Urinary bladder (tissue), 3 donors: ENCODE measurements at regions not wholly inside any gene's neighbourhood (a gene's known extent, or its start where the extent isn't known, plus 50 kb on each side); places are given as distances from the start of the nearest gene placed in this dataset.
"Not testable (repeated sequence)": the region's sequence is repeated elsewhere in the genome, so short reads cannot be mapped to it uniquely, and the experiment has no call there.

ENCODE experiments used
- DNase-seq: peaks from one replicate; pipeline ENCODE4 v3.0.0-alpha.2; 2015; ENCODE audit errors: extremely low spot score
- H3K27ac ChIP-seq: one replicate; pipeline ENCODE4 v1.5.1; 2013; ENCODE audit warnings: low read depth, mild to moderate bottlenecking, moderate library complexity
- H3K36me3 ChIP-seq: one replicate; pipeline ENCODE4 v1.6.1; 2013; ENCODE audit warnings: mild to moderate bottlenecking, moderate library complexity; ENCODE audit not compliant: insufficient read depth
- H3K4me1 ChIP-seq: one replicate; pipeline ENCODE4 v1.6.1; 2013; ENCODE audit warnings: mild to moderate bottlenecking, moderate library complexity; ENCODE audit not compliant: insufficient read depth
- H3K4me3 ChIP-seq: one replicate; pipeline ENCODE4 v1.5.1; 2013; ENCODE audit warnings: low read depth, low read length
- WGBS: extraction: QIAGEN DNeasy Blood & Tissue Kit; methylation state at CpG from one replicate; pipeline ENCODE4 v1.1.7; 2013; 5-methylcytosine and 5-hydroxymethylcytosine counted together
- donor health status: healthy with polysubstance abuse.
- donor health status: healthy.

DNA sequence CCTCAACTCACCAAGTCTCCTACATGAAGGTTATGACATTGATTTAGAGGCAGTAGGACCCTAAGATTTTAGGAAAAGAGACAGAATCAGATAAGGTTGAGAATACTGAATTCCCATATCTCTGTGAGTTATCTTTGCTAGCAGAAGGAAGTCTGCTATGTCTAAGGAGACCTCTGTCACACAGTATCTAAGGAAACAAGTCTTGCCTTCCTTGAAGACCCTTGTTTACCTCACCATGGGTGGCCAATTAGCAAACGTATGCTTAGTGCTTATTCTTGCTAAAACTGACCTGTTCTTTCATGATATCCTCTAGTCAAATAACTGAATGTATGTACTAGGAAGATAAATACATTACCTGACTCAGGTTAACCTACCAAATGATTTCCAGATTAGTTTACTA, 855.4 kb upstream of the SLITRK1 start:
- 22% methylated on average over 1 of the region's 1 CpG for WGBS
- H3K27ac ChIP-seq = no peak overlapping the region

DNA sequence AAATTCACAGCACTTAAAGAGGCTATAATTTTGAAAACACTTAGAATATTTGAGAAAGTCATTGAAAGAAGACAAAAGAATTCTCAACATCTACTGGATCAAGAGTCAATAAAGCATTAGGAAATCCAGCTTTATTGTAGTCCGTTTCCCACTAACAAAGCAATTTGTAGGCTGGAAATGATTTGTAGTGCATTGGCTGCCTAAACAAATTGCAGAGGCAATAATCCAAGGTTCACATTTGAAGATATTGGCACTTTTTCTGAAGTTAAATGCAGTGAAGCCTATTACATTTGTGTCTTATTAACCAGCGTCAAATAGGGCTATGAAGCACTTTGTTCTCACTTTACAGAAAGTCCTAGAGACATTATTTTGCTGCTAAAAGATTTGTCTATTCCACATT, 848.1 kb upstream of the SLITRK1 start:
- H3K27ac ChIP-seq = no peak overlapping the region
- WGBS = 61% methylated on average over 2 of the region's 2 CpGs
- no peaks in the 10 kb centered on the region for H3K4me1 ChIP-seq
- no peak overlapping the region for H3K4me3 ChIP-seq
- no peaks in the 10 kb centered on the region for H3K36me3 ChIP-seq
- no peak for DNase-seq

More for the DNA sequence above, 855.4 kb upstream of the SLITRK1 start:
- Histone ChIP-seq H3K36me3 (no peaks in the 10 kb centered on the region), H3K4me3 (no peak overlapping the region), H3K4me1 (no peaks in the 10 kb centered on the region)
- no peak for DNase-seq

DNA sequence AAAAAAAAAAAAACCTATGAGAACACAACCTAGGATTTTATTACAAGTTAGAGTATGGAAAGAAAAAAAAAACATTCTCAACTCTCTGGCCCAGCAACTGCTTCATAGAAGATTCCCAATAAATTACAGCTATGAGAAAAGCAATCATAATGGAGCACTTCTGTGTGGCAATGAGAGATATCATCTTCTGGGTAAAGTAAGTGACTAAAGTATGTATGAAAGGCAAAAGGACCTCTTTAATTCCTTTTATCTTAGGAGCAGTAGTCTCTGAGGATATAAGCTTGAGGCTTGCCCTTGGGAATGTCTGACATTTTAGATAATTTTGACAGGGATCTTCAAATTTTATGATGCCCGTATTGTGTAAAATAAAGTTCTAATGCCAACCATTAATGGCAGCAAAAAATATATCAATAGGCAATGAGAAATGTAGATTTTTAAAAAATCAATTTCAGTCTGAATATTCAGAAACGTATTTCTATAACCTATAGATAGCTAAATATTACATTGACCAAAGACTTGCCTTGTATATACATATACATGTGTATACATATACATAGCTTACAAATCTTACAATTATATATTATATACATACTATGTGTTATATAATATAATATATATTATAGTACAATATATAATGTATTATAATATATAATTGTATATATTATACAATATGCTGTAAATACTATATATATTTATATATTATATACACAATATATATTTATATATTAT, 823.9 kb upstream of the SLITRK1 start:
- no peak overlapping the region for H3K4me3 ChIP-seq
- no peak for DNase-seq
- no peaks in the 10 kb centered on the region for H3K36me3 ChIP-seq
- no peak overlapping the region for H3K27ac ChIP-seq
- H3K4me1 ChIP-seq = no peaks in the 10 kb centered on the region
- 88% methylated on average over 2 of the region's 2 CpGs for WGBS

DNA sequence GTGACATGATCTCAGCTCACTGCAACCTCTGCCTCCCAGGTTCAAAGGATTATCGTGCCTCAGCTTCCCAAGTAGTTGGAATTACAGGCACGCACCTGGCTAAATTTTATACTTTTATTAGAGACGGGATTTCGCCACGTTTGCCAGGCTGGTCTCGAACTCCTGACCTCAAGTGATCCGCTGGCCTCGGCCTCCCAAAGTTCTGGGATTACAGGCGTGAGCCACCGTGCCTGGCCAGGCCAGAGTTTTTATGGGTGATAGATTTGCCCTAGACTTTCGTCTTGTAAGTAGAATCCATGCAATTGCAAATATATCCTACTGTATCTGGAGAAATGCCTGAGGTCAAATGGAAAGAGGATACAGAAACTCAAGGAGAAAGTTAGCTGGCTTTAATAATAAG, 819.9 kb upstream of the SLITRK1 start:
- no peaks in the 10 kb centered on the region for H3K4me1 ChIP-seq
- no peaks in the 10 kb centered on the region for H3K36me3 ChIP-seq
- no peak overlapping the region for H3K4me3 ChIP-seq
- 91% methylated on average over 11 of the region's 11 CpGs for WGBS
- no peak for DNase-seq
- H3K27ac ChIP-seq = no peak overlapping the region

DNA sequence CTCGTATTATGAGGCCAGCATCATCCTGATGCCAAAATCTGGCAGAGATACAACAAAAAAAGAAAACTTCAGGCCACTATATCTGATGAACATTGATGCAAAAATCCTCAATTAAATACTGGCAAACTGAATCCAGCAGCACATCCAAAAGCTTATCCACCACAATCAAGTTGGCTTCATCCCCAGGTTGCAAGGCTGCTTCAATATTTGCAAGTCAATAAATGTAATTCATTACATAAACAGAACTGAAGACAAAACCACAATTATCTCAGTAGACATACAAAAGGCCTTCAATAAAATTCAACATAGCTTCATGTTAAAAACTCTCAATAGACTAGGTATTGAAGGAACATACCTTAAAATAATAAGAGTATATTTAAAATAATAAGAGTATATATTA, 815.3 kb upstream of the SLITRK1 start:
- not testable (repeated sequence) for H3K4me1 ChIP-seq, DNase-seq, H3K27ac ChIP-seq, H3K36me3 ChIP-seq, H3K4me3 ChIP-seq
- WGBS = 26% methylated on average over 1 of the region's 1 CpG

DNA sequence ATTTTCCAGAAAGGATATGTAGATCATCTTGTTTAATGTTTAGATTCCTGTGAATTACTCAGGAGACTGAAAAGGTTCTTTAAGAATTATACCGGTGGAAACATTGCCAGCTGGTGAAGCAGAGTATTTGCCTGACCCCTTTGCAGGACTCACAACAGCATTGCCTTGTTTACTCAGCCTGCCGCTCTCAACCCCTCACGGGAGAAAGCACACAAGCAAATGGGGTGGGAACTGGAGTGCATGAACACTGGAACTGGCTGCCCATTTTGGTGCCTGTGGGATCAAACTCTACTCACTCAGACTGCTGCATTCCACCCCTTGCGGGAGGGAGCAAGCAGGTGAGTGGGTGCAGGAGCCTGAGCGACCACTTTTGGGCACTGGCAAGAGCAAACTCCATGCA, 804.7 kb upstream of the SLITRK1 start:
- DNase-seq = no peak
- Histone ChIP-seq H3K4me3 (no peak overlapping the region), H3K27ac (no peak overlapping the region), H3K36me3 (no peaks in the 10 kb centered on the region), H3K4me1 (no peaks in the 10 kb centered on the region)
- 92% methylated on average over 5 of the region's 5 CpGs for WGBS

DNA sequence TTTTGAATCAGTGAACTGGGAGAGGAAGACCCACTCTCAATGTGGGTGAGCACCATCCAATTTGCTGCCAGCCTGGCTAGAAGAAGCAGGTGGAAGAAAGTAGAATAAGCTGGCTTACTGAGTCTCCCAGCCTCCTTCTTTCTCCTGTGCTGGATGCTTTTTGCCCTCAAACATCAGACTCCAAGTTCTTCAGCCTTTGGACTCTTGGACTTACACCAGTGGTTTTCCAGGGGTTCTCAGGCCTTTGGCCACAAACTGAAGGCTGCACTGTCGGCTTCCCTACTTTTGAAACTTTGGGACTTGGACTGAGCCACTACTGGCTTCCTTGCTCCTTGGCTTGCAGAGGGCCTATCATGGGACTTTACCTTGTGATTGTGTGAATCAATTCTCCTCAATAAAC, 804.2 kb upstream of the SLITRK1 start:
- Histone ChIP-seq H3K36me3 (no peaks in the 10 kb centered on the region), H3K4me1 (no peaks in the 10 kb centered on the region), H3K27ac (no peak overlapping the region), H3K4me3 (no peak overlapping the region)
- no peak for DNase-seq
- 75% methylated on average over 1 of the region's 1 CpG for WGBS

DNA sequence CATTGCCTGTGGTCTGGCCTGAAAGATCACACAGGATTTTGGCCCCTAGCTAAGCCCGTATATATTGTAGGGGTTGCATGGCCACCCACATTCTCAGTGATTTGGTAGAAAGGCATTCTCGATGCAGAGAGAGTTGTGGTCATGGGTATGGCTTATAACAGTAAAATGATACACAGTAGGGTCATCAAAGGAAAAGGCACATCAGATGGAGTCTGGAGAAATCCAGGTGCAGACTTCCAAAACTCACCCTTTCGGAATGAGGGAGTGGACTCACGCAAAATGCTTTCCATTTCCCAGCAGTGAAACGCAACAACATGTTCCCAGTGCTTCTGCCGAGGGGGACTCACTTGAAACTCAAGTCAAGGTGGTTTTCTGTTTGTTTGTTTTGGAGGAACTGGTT, 802.5 kb upstream of the SLITRK1 start:
- WGBS = 86% methylated on average over 6 of the region's 6 CpGs
- no peak overlapping the region for H3K4me3 ChIP-seq
- no peaks in the 10 kb centered on the region for H3K4me1 ChIP-seq
- no peak for DNase-seq
- H3K27ac ChIP-seq = no peak overlapping the region
- no peaks in the 10 kb centered on the region for H3K36me3 ChIP-seq

DNA sequence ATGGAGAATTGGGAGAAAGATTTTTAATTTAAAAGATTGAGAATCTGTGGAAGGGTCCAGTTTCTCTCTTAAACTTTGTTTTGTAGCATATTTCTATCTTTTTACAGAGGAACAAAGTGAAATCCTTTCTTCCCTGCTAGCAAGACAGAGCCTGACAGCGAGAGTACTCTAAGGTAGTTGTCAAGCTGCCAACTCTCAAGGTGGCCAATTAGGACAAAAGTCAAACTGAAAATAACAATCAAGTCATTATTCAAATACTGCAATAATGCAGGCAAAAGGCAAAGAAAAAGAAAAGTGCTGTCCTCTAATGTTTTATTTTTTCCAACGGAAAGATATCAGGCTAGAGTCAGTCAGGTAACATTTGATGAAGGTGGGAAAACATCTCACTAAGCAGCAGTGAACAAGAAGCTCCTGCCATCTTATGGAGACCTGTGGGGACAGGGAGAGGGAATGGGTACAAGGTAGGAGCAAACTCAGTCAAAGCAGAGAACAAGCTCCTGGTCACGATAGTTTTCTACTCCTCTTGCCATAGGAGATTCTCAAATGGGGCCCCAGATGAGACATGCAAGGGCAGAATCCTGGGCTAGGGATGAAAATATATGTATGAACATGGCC, 801.9 kb upstream of the SLITRK1 start:
- DNase-seq = no peak
- no peak overlapping the region for H3K27ac ChIP-seq
- no peaks in the 10 kb centered on the region for H3K36me3 ChIP-seq
- no peak overlapping the region for H3K4me3 ChIP-seq
- no peaks in the 10 kb centered on the region for H3K4me1 ChIP-seq
- WGBS = 80% methylated on average over 3 of the region's 3 CpGs

DNA sequence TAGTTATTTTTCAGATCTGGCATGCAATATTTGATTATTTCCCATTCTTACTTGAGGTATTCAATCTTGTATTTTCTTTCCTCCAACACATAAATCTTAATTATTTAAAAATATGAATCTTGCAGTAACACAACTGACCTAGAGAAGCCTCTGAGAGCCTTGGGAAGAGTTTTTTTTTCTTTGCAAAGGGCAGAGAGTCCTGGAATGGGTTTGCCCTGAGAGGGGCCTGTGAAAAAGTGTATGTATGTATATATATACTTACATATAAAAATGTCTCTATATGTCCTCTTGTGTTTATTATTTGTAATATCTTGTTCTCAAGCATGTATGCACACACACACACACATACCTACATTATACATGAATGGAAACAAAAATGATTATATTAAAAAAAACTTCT, 801.2 kb upstream of the SLITRK1 start:
- Histone ChIP-seq H3K4me1 (no peaks in the 10 kb centered on the region), H3K4me3 (no peak overlapping the region)

DNA sequence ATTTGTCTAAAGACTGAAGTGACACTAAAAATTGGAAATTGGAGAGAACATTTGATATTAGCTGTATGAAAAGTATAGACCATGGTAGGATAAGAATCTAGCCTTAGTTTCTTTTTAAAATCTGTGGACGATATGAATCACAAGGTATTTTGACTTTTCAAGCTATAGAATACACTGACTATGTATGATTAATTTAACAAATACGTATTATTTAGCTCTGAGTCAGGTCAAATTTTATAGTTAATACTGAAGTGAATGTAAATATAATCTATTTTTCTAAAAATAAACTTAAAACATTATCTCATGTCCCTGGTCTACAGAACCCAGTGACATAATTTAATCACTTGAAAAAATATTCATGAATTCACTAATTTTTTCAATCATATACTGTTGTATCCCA, 795.6 kb upstream of the SLITRK1 start:
- Histone ChIP-seq H3K4me1 (no peaks in the 10 kb centered on the region), H3K4me3 (no peak overlapping the region), H3K27ac (no peak overlapping the region), H3K36me3 (no peaks in the 10 kb centered on the region)
- WGBS = 81% methylated on average over 2 of the region's 2 CpGs
- DNase-seq = no peak

More for the DNA sequence above, 801.2 kb upstream of the SLITRK1 start:
- DNase-seq = no peak
- no peak overlapping the region for H3K27ac ChIP-seq
- H3K36me3 ChIP-seq = no peaks in the 10 kb centered on the region

DNA sequence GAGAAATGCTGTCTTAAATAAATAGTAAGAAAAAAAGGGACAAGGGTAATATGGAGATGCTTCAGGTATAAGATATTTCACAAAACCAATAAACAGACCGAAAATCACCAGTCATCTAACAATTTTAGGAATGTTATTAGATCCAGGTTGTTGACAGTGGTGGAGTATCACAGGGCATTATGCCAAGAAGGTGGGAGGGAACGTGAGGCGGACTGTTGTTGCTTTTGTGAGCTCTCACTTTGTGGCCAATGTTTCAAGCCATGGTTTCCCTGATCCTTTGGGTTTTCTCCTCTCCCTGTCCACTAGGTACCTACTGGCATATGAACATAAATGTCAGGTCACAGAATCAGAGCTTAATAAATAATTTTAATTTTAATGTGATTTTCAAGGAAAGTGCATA, 790.3 kb upstream of the SLITRK1 start:
- Histone ChIP-seq H3K27ac (no peak overlapping the region), H3K4me1 (no peaks in the 10 kb centered on the region), H3K4me3 (no peak overlapping the region), H3K36me3 (no peaks in the 10 kb centered on the region)
- DNase-seq = no peak
- WGBS = 48% methylated on average over 3 of the region's 3 CpGs

DNA sequence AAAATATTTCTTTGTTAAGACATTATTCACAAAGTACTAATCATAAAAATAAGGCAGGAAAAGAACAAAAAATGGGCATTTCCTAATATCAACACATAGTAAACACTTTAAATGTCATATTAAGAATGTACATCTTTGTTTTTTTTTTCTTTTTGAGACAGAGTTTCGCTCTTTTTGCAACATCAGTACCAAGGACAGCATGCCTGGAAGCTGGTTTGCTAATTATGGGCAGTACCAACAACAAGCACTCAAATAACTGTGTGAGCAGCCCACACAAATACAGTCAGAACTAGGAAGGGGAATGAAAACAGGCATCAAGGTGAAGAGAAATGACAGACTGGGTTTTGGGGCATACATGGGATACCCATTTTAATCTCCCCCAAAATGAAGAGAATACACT, 788.0 kb upstream of the SLITRK1 start:
- H3K4me1 ChIP-seq = no peaks in the 10 kb centered on the region
- no peak for DNase-seq
- H3K36me3 ChIP-seq = no peaks in the 10 kb centered on the region
- no peak overlapping the region for H3K4me3 ChIP-seq
- no peak overlapping the region for H3K27ac ChIP-seq
- WGBS = 58% methylated on average over 1 of the region's 1 CpG

DNA sequence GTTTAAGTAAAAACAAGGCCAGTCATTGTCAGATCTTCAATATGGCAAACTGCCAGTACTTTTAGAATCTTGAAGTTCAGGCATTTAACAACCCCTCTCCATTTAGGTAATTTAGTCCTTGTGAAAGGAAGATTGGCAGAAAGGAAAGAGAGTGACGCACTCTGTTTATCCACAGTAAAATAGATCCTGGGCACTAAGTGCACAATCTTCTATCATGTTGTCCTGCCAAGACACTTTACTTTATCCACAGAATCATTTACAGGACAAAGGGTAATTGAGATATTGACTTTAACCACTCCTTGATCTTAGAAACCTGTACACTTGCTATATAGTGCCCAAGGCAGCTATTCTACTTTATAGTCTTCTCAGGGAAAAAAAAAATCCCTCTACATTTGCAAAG, 786.4 kb upstream of the SLITRK1 start:
- WGBS = 66% methylated on average over 1 of the region's 1 CpG
- Histone ChIP-seq H3K4me3 (no peak overlapping the region), H3K27ac (no peak overlapping the region), H3K36me3 (no peaks in the 10 kb centered on the region), H3K4me1 (no peaks in the 10 kb centered on the region)
- DNase-seq = no peak
